ENCODE measurements at regions not wholly inside any gene's neighbourhood (a gene's known extent, or its start where the extent isn't known, plus 50 kb on each side); places are given as distances from the start of the nearest gene placed in this dataset.

DNA sequence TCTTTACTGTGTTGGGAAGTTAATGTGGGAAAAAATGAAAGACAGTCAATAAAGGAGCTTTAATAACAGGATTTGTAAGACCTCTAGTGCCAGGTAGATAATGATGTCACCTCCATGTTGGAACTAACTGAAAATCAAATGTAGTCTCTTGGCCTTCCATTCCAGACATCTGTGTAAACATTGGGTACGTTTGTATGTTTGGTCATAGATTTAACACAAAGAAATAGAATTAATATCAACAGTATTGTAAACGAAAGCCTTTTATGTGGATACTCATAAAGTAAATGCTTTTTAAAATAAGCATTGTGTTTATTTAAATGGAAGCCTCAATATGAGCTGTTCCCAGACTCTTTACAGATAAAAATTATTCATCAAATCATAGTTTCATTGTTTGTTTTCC is 605.7 kb downstream of the METTL15 start:
- Histone ChIP-seq H3K9me3 (no peaks in the 10 kb centered on the region), H3K36me3 (no peaks in the 10 kb centered on the region), H3K4me3 (no peak overlapping the region), H3K27ac (no peak overlapping the region), H3K4me1 (no peaks in the 10 kb centered on the region), H3K27me3 (no peaks in the 10 kb centered on the region)
- TF ChIP-seq, protein P1, sequence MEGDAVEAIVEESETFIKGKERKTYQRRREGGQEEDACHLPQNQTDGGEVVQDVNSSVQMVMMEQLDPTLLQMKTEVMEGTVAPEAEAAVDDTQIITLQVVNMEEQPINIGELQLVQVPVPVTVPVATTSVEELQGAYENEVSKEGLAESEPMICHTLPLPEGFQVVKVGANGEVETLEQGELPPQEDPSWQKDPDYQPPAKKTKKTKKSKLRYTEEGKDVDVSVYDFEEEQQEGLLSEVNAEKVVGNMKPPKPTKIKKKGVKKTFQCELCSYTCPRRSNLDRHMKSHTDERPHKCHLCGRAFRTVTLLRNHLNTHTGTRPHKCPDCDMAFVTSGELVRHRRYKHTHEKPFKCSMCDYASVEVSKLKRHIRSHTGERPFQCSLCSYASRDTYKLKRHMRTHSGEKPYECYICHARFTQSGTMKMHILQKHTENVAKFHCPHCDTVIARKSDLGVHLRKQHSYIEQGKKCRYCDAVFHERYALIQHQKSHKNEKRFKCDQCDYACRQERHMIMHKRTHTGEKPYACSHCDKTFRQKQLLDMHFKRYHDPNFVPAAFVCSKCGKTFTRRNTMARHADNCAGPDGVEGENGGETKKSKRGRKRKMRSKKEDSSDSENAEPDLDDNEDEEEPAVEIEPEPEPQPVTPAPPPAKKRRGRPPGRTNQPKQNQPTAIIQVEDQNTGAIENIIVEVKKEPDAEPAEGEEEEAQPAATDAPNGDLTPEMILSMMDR (IDR thresholded peaks at IDR 0.05), result no peak
- WGBS, 2 donors, result 69 to 73% methylated on average over 2 of the region's 2 CpGs
- intact Hi-C loops (cut with DNase I), result no loop called here
- ATAC-seq (no peak), DNase-seq (no peak)

DNA sequence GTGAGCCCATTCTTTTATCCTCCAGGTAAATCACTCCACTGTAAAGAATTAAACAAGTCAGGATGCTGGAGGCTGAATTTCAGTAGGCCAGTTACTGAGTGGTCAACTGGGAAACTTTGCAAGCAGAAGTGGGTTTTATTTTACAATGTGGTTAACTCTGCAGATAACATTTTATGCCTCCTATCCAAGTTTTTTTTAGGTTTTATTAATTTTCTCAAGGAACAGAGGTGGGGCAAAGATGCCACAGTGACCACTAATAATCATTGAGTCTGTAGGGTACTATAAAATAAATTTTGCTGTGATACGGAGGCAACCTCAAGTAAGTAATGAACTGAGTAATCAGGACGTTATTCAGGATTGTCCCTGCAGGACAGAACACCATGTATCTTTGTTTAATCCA is 599.9 kb downstream of the METTL15 start:
- Histone ChIP-seq H3K36me3 (no peaks in the 10 kb centered on the region), H3K4me1 (no peaks in the 10 kb centered on the region), H3K27me3 (no peaks in the 10 kb centered on the region), H3K27ac (no peak overlapping the region), H3K9me3 (no peaks in the 10 kb centered on the region), H3K4me3 (no peak overlapping the region)
- ATAC-seq (no peak), DNase-seq (no peak)
- intact Hi-C loops (cut with DNase I), result loop anchor here in 2 of 10 donors (10.0 kb wide), 1 partner anchor 1003 kb away; the partner anchor contains the start of gene BDNF (in 2 of the 2)
- WGBS, 2 donors, result 77 to 80% methylated on average over 2 of the region's 2 CpGs
- TF ChIP-seq, protein P1 (IDR thresholded peaks at IDR 0.05), result no peak

DNA sequence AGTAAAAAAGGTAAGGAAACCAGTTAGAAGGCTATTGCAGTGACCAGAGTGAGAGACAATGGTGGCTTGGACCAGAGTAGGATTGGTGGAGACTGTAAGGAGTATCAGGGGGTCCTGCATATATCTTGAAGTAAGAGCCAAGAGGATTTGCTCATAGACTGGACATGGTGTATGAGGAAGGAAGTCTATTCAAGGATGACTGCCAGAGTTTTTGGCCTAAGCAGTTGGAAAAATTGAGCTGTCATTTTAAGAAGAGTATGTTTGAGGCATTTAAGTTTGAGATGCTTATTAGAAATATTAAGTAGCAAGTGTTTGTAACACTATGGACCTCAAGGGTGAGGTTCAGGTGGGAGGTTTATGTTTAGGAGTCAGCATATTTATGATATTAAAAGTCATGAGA is 596.6 kb downstream of the METTL15 start:
- TF ChIP-seq, protein P1 (IDR thresholded peaks at IDR 0.05), result no peak
- Histone ChIP-seq H3K4me1 (no peaks in the 10 kb centered on the region), H3K4me3 (no peak overlapping the region), H3K36me3 (no peaks in the 10 kb centered on the region), H3K27ac (no peak overlapping the region), H3K9me3 (no peaks in the 10 kb centered on the region), H3K27me3 (no peaks in the 10 kb centered on the region)
- intact Hi-C loops (cut with DNase I), result loop anchor here in 2 of 10 donors (10.0 kb wide), 1 partner anchor 1000 kb away; the partner anchor contains the start of gene BDNF (in 2 of the 2)
- ATAC-seq (no peak), DNase-seq (no peak)

DNA sequence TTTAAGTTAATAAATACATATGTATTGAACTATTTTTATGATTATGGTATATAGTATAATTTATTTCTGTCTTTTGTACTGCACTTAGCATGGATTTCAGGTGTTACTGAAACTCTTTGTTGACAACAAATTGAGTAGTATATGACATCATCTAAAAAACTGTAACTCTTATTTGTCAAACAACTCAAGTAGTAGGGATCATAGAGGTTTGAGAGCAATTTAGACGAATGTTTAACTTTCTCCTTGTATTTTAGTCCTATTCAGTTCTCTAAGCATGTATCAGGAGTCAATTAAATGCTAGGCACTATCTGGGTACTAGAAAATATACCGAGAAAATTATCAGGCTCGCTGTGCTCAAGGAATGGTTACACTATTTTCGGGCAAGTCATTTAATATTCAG is 595.2 kb downstream of the METTL15 start:
- 80 to 81% methylated on average over 4 of the region's 4 CpGs for WGBS, 2 donors
- TF ChIP-seq, protein P1 (IDR thresholded peaks at IDR 0.05), result no peak
- Histone ChIP-seq H3K9me3 (no peaks in the 10 kb centered on the region), H3K4me3 (no peak overlapping the region), H3K36me3 (no peaks in the 10 kb centered on the region), H3K27ac (no peak overlapping the region), H3K27me3 (no peaks in the 10 kb centered on the region), H3K4me1 (no peaks in the 10 kb centered on the region)
- intact Hi-C loops (cut with DNase I), result loop anchor here in 2 of 10 donors (10.0 kb wide), 1 partner anchor 999 kb away; the partner anchor contains the start of gene BDNF (in 2 of the 2)
- DNase-seq, result no peak
- no peak for ATAC-seq
